ENCODE measurements at regions not wholly inside any gene's neighbourhood (a gene's known extent, or its start where the extent isn't known, plus 50 kb on each side); places are given as distances from the start of the nearest gene placed in this dataset.

- no peak for DNase-seq
- H3K27me3 Mint-ChIP-seq (ENCODE audit: unreplicated experiment), result peaks cover 11% of the 10 kb centered on the region
- peaks cover 10% of the 10 kb centered on the region for H3K9me3 Mint-ChIP-seq (ENCODE audit: unreplicated experiment)
- H3K4me1 Mint-ChIP-seq (ENCODE audit: low read depth, unreplicated experiment), result peaks cover 23% of the 10 kb centered on the region
- H3K36me3 Mint-ChIP-seq (ENCODE audit: unreplicated experiment), result no peaks in the 10 kb centered on the region
- peak overlapping the region; percentile 82 for H3K27ac Mint-ChIP-seq (ENCODE audit: unreplicated experiment)
- H3K4me3 Mint-ChIP-seq (ENCODE audit: unreplicated experiment), result no peak overlapping the region
- TF ChIP-seq CTCF (IDR thresholded peaks at IDR 0.05; ENCODE audit: partially characterized antibody, unreplicated experiment), result no peak
Observed at GRCh38 chr13:39100996-39101738, 62.9 kb downstream of the NHLRC3 start.

- Mint-ChIP-seq H3K4me1 (ENCODE audit: low read depth, unreplicated experiment) (peaks cover 27% of the 10 kb centered on the region), H3K36me3 (ENCODE audit: unreplicated experiment) (no peaks in the 10 kb centered on the region), H3K4me3 (ENCODE audit: unreplicated experiment) (no peak overlapping the region), H3K9me3 (ENCODE audit: unreplicated experiment) (peaks cover 10% of the 10 kb centered on the region), H3K27ac (ENCODE audit: unreplicated experiment) (no peak overlapping the region), H3K27me3 (ENCODE audit: unreplicated experiment) (peaks cover 11% of the 10 kb centered on the region)
- DNase-seq, result no peak
- no peak for TF ChIP-seq CTCF (IDR thresholded peaks at IDR 0.05; ENCODE audit: partially characterized antibody, unreplicated experiment)
Observed at GRCh38 chr13:39102981-39103490, 64.8 kb downstream of the NHLRC3 start.

- no peak overlapping the region for H3K27ac Mint-ChIP-seq (ENCODE audit: unreplicated experiment)
- no peak for TF ChIP-seq CTCF (IDR thresholded peaks at IDR 0.05; ENCODE audit: partially characterized antibody, unreplicated experiment)
- H3K27me3 Mint-ChIP-seq (ENCODE audit: unreplicated experiment), result peaks cover 11% of the 10 kb centered on the region
- H3K4me1 Mint-ChIP-seq (ENCODE audit: low read depth, unreplicated experiment), result peaks cover 27% of the 10 kb centered on the region
- no peak overlapping the region for H3K4me3 Mint-ChIP-seq (ENCODE audit: unreplicated experiment)
- no peak for DNase-seq
- no peaks in the 10 kb centered on the region for H3K36me3 Mint-ChIP-seq (ENCODE audit: unreplicated experiment)
- peaks cover 10% of the 10 kb centered on the region for H3K9me3 Mint-ChIP-seq (ENCODE audit: unreplicated experiment)
Observed at GRCh38 chr13:39105110-39105509, 66.9 kb downstream of the NHLRC3 start.

GRCh38 chr13:39106216-39107005 is 68.2 kb downstream of the NHLRC3 start:
- TF ChIP-seq CTCF (IDR thresholded peaks at IDR 0.05; ENCODE audit: partially characterized antibody, unreplicated experiment), result no peak
- Mint-ChIP-seq H3K4me3 (ENCODE audit: unreplicated experiment) (no peak overlapping the region), H3K27ac (ENCODE audit: unreplicated experiment) (no peak overlapping the region), H3K36me3 (ENCODE audit: unreplicated experiment) (no peaks in the 10 kb centered on the region), H3K9me3 (ENCODE audit: unreplicated experiment) (peaks cover 5% of the 10 kb centered on the region), H3K4me1 (ENCODE audit: low read depth, unreplicated experiment) (peaks cover 18% of the 10 kb centered on the region), H3K27me3 (ENCODE audit: unreplicated experiment) (peaks cover 6% of the 10 kb centered on the region)
- no peak for DNase-seq

GRCh38 chr13:39107561-39107960 is 69.3 kb downstream of the NHLRC3 start:
- Mint-ChIP-seq H3K27ac (ENCODE audit: unreplicated experiment) (no peak overlapping the region), H3K4me3 (ENCODE audit: unreplicated experiment) (no peak overlapping the region), H3K36me3 (ENCODE audit: unreplicated experiment) (no peaks in the 10 kb centered on the region), H3K27me3 (ENCODE audit: unreplicated experiment) (peaks cover 2% of the 10 kb centered on the region), H3K4me1 (ENCODE audit: low read depth, unreplicated experiment) (peaks cover 14% of the 10 kb centered on the region), H3K9me3 (ENCODE audit: unreplicated experiment) (no peaks in the 10 kb centered on the region)
- no peak for DNase-seq
- no peak for TF ChIP-seq CTCF (IDR thresholded peaks at IDR 0.05; ENCODE audit: partially characterized antibody, unreplicated experiment)
